NCI-H1092 treated with DMSO at 0.1 percent for 48 hours (cell line): ENCODE measurements at regions not wholly inside any gene's neighbourhood (a gene's known extent, or its start where the extent isn't known, plus 50 kb on each side); places are given as distances from the start of the nearest gene placed in this dataset.
A peak's percentile ranks its signal among the peaks of the same experiment; 100 is the strongest.
"Not testable (repeated sequence)": the region's sequence is repeated elsewhere in the genome, so short reads cannot be mapped to it uniquely, and the experiment has no call there.

ENCODE experiments used
- DNase-seq: peaks from one replicate; lab custom pipeline; 2025; lab: John Stamatoyannopoulos, UW

DNA sequence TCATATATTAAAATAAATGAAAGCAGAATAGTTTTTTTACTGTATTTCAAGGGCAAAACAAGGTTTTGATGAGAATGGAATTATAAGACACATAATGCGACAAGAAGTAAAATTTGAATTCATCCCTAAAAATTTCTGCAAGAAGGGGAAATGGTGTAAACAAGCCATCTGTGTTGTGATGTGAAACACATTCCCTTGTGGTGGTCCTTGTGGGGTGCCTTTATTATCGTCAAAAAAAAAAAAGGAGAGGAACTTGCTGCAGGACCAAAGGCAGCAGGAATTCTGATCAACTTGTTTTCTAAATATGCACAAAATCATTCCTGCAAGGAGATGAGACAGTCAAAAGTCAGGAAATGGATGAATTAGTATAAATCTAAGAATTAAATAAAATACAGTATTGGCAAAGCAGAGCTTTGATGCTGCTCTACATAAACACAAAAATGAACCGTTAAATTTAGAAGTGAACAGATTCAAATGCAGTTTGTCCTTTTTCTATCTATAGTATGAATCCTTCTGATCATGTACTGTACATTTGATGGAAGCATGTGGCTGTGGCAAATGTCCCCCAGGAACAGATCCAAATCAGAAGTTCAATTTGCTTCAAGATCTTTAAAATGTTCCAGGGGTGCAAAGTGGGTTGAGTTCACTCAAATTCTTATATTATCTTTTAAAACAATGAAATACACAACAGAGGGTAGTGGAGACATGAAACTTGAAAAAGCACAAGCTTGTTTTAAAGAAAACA lies 818.8 kb downstream of the PLCL1 start:
- DNase-seq, result no peak

DNA sequence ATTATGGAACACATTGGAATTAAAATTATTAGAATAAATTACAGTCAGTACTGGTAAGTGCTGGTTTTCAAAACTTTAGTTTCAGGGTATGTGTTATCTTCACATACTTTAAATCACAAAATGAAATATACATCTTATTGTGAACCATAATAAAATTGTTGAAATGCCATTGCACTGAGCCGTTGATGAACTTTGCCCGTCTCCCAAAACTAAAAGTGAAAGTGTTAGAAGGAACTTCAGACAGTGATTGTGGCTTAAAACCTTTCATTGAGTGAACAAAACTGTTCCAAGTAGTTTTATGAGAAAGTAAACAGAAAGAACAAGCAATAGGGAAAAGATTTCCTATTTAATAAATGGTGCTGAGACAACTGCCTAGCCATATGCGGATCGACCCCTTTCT lies 811.6 kb downstream of the PLCL1 start:
- no peak for DNase-seq

DNA sequence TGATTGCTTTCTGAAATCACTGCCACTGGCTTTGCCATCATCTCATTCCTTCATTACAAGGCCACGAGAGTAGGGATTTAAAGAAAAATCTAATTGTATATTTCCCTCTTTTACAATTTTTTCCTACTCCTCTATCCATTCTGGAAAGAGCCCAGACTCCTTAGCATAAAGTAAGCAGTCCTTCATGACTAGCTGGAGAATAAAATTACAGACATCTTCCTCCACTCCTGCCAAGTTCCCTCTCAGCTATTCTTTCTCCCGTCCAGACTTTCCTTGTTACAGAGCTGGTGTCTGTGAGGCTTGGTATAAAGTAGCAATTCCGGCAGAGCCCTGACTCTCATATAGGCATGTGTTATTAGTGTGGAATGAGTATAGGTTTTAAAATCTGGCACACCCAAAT lies 806.8 kb downstream of the PLCL1 start:
- DNase-seq, result no peak

DNA sequence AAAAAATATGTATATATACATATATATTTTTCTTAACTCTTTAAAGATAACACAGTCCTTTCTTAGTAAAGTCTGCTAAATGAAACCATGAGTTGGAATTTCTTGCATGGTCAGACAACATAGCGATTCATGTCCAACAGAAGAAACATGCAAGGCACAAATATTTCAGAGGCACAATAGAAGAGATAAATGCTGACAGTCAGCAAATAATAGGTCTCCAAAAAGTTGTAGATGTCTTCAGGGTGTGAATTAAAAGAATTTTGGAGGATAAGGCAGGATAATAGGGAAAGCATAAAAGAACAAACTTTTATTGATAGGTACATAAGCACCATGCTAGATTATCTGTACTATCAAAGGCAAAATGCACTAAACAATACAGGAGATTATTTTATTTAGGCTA lies 800.2 kb downstream of the PLCL1 start:
- DNase-seq, result no peak

DNA sequence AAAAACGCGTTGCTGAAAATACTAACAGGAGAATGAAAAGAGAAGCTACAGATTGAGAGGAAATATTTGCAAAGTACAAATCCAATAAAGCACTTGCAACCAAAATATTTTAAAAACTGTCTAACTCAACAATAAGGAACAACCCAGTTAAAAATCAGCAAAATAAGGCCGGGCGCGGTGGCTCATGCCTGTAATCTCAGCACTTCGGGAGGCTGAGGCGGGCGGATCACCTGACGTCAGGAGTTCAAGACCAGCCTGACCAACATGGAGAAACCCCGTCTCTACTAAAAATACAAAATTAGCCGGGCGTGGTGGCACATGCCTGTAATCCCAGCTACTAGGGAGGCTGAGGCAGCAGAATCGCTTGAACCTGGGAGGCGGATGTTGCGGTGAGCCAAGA lies 798.6 kb downstream of the PLCL1 start:
- DNase-seq, result not testable (repeated sequence)

DNA sequence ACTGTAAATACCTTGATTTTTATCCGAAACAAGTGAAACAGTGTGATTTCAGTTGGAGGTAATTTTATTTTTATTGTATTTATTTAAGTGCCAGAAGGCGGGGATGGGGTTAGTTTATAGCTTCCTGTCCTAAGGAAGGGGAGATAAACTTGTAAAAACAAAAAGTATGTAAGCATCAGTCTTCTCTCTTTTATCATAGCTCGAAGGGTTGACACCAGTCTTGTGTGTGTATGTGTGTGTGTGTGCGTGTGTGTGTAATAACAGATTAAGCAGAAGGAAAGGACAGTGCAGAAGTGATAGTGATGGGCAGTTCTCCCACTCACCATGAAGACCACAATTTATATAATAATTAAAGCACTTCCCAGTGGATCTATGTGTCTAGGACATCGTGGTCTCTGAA lies 793.3 kb downstream of the PLCL1 start:
- no peak for DNase-seq

DNA sequence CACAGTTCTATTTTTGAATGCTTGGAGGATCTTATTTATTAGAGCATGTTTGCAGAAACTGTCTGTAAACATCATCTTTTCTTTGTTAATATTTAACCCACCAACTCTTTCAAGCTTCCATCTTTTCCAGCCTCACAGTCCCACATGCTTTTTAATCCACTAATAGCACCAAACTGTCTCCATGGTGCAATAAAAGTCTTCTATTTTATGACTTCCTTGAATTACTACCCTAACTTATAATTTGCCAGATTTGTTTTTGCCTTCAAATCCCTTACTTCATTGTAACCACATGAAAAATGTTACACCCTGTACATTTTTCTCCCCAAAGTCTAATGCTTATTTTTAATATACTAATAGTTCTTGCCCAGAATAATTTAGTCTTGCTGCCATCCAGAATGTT lies 792.6 kb downstream of the PLCL1 start:
- DNase-seq, result no peak

DNA sequence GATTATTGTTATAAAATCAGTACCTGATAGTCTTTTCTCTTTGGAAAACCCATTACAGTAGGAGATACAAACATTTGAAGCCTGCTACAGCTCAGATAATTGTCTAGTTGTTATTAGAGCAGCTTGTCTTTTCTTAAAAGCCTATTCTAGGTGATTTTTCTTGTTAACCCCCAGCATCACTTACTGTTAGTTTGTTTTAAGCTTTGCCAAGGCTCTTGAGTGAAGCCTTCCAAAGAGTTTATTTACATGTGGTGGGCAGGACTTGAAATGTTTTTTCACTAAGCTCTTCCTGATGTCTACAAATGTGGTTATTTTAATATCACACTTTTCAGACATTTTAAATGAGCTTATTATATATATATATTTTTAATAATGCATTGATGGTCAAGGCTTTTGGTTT lies 791.3 kb downstream of the PLCL1 start:
- DNase-seq, result peak; percentile 10

DNA sequence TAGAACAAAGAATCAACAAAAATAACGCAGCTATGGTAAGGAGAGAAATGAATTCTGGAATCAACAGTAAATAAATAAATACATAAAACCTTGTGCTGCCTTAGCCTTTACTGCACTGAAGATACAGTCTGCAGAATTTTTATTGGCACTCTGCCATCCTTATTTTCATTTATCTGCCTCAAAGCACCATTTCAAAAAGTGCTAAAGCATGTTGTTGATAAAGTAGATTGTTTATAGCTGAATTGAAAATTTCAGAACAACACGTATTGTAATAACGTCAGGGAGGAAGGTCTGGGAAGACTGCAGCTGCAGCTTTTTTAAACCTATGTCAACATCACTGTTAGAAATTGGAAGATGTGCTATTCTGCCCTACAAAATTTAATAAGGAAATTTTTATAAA lies 787.2 kb downstream of the PLCL1 start:
- no peak for DNase-seq

DNA sequence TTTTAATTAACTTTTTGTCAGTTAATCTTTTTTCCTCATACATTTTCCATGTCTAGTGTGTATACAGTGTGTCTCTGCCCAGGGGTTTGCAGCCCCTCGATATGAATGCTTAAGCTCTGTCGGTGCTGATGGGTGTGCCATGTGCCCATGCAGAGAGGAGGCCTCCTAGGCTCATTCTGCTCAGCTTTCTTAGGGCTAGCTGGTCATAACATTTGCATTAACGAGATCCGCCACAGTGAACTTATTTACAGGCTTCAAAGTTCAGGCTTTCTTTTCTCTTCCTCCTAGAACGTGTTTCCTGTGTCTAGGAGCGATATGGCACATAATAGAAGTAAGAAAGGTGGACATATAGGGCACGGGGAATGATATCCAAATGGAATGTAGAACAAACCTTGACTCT lies 783.3 kb downstream of the PLCL1 start:
- no peak for DNase-seq

DNA sequence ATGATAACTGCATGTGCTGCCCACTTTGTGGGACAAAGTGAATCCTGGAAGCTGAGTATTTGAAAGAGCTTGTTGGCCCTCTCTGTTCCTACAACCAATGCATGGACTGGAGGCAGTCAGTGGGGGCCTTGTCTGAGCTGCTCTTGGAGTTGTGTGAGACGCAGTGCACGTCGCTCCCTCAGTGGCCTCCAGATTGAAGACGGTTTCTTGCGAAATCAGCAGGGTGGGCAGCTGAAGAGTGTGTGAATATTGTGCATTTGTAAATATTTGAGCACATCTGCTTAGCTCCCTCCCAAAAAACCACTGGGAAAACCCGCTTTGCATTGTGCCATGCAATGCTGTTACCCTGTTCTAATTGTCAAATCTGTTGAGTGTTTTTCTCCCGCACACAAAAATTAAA lies 782.8 kb downstream of the PLCL1 start:
- no peak for DNase-seq

DNA sequence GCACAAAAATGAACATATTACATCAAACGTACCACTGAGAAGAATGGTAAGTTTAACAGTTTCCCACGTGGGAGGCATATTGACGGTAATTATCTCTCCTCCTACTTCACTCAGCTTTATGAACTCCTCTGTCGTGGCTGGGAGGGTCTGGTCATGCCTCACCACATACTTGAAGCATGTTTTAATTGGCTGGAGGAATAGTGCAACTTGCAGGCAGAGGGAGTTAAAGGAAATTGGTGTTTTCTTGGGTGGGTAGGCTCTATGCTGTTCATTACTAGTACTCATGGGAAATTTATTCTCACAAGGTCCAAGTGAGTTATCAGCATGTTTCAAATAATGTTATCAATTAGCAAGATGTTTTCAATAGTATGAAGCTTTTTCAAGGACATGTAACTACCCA lies 767.0 kb downstream of the PLCL1 start:
- DNase-seq, result no peak

DNA sequence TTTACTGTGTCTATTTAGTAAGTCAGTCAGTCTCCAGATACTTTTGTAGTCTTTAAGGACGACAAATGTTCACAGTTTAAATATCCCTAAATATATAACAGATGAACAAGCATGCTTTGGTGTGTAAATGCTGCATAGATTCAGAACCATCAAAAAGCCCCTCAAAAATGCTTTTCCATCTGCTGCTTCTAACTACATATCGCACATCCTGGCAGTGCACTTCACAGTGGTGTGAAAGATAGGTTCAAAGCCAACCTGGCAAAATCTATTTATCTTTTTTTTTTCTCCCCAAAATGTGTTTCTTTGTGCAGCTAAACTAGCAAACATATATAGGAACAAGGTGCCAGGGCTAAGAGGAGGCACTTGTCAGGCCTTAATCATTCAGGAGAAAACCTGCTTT lies 753.8 kb downstream of the PLCL1 start:
- DNase-seq, result no peak

DNA sequence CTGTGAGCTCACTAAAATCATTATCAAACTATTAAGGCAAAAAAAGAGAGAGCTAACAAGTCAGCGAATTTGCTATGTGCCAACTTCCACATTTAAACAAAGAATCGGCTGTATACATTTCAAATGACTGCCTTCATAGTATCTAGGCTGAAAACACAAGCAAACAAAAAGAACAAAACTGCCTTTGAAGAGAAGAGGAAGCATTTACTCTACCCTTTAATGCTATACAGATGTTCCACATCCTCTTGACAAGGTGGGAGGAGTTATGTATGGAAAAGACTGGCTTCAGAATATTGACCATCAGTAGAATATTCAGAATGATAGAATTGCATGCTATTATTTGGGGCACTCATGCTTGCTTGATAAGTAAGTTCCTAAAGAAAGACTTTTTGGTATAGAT lies 741.7 kb downstream of the PLCL1 start:
- peak; percentile 12 for DNase-seq

DNA sequence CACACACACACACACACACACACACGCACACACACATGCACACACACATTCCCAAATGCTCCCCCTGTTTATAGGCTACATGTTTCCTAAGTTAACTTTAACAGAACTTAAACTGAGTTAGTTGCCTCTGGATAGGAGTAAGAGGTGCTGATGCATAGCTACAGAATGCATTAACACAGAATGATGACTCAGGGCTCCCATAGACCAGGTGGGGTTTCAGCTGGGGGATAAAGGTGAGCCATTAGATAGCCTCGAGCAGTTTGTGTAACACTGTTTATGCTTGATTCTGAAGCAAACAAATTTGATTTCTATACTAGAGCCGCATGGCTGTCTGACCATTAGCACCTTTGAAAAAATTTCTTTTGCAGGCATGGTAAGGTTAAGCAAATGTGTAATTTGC lies 741.0 kb downstream of the PLCL1 start:
- no peak for DNase-seq

DNA sequence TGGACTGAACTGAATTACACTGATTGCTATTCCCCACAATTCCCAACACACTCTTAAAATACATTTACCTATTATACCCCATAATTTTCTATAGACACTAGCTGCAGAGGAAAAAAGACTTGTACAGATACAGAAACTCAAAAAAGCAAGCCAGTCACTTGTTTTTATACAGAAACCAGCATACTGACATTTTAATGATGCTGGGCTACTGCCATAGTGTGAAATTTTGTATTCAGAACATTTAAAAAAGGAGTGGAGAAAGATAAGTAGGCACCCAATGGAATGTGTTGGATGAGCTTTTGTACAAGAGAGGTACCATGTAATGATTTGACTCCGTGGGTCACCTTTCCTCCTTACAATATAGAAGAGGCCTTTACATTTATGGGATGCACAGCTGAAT lies 740.1 kb downstream of the PLCL1 start:
- DNase-seq, result no peak

DNA sequence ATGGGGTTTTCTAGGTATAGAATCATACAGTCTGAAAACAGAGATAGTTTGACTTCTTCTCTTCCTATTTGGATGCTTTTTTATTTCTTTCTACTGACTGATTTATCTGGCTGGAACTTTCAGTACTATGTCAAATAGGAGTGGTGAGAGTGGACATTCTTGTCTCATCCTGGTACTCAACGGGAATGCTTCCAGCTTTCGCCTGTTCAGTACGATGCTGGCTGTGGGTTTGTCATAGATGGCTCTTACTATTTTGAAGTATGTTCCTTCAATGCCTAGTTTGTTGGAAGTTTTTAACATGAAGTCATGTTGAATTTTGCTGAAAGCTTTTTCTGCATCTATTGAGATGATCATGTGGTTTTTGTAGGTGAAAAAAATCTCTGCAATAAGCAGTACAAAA lies 730.4 kb downstream of the PLCL1 start:
- no peak for DNase-seq

DNA sequence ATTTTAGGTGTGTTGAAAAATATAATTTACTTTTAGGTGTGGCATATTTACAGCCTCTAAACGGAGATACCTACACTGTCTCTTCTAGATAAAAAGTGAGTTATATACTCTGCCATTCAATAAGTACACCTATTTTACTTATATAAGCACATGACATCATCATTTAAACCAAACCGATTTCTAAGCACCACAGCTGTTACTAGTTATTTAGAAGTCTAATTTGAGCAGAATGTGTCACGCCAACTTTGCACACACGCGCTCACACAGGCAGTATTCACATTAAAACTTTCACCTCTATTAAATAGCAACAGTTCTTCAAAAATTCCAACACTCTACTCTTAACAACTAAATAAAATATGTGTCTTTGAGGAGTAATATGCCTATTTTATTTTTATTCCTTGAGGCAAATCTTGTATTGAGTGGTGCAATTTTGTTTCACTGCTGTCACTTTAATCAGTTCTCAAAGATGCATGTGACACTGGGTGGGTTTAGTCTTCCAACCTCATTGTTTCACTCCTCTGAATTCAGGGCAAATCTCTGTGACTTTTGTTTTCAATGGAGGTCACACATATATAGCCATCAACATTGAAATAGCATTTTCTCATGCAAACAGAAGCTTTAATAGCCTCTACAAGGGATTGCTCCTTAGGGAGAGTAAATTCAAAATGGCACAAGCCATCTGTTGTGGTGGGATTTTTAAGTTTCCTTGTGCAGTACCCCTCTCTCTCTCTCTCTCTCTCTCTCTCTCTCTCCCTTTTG lies 721.0 kb downstream of the PLCL1 start:
- no peak for DNase-seq

DNA sequence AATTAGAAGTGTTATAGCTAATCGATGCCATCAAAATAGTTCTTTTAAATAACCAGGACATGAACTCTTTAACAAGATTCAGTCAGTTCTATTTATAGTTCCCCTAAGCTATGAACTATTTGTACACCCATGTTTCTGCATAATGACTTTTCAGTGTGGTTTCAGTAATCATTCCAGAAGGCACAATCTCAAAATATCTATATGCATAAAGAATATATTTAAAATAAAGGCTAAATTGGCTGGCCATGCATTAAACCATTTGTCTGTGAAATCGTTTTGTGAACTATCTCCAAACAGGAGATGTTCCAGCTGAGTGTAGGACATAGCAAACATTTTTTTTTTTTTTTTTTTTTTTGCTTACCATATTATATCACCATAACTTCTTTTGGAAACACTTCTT lies 719.3 kb downstream of the PLCL1 start:
- DNase-seq, result no peak

DNA sequence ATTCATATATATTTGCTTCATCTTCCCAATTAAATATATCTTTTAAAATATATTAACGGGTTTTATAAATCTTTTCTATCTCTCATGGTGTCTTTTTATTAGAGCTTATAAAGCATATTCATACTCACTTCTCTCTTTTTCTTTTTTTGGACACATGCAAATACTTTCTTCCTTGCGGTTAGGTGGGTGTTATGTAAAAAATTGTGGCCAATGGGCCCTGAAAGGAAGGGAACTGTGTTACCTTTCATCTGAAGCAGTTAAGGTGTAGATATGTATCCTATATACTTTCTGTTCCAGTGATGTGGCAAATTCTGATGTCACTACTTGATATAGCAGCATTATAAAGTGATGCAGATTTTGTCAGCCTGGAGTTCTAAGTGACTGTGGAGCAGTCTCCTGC lies 714.5 kb downstream of the PLCL1 start:
- no peak for DNase-seq

DNA sequence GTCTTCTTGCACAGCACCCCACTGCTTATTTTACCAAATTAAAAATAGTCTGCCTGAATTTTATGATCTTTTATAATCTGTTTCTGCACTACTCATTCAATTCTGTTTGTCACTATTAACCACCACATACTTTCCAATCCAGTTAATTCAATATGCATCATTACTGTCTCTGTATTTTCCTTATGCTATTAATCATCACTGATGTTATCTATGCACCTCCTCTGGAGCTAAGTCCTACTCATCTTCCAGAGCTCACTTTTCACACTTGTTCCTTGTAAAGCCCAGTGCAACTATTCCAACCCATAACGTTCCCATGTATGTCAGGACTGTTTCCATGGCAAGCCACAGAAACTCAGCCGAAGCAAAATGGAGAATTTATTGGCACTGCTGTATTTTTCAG lies 713.6 kb downstream of the PLCL1 start:
- DNase-seq, result no peak

DNA sequence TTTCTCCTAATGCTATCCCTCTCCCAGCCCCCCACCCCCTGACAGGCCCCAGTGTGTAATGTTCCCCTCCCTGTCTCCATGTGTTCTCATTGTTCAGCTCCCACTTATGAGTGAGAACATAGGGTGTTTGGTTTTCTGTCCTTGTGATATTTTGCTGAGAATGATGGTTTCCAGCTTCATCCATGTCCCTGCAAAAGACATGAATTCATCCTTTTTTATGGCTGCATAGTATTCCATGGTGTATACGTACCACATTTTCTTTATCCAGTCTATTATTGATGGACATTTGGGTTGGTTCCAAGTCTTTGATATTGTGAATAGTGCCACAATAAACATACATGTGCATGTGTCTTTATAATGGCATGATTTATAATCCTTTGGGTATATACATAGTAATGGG lies 704.2 kb downstream of the PLCL1 start:
- not testable (repeated sequence) for DNase-seq

DNA sequence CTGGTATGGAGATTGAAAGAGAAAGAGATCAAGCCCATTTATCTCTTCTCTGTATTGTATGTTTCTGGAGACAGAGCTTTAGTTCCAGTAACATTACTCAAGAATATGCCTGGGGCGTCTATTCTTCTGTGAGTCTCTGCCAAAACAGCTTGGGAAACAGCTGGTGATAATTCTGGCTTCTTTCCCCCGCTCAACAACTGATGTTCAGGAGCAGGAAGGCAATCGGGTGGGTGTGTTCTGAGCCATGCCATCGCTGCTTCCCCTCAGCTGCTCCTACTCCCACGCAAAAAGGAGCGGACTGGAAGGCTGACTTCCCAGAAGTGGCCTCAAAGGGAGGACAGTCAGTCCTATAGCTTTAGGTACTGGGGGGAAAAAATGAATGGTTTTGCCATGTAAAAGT lies 695.1 kb downstream of the PLCL1 start:
- DNase-seq, result no peak

DNA sequence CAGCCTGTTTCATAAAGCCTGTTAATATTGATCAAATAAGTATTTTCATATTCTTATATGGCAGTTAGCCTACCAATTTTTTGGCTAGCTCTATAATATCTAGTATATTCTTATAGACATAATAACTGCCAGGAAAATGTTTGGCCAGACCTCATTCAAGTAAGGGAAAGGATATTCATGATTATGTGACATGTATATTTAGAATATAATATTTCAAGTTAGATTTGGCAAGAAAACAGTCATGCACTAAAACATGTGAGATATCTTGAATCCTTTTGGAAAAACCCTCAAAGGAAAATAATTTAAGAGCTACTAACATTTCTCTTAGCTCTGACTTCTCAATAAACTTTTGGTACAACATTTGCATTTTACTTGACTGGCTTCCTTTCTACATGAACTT lies 694.1 kb downstream of the PLCL1 start:
- DNase-seq, result no peak
